Epithelial cell of proximal tubule (primary cell): ENCODE measurements at regions not wholly inside any gene's neighbourhood (a gene's known extent, or its start where the extent isn't known, plus 50 kb on each side); places are given as distances from the start of the nearest gene placed in this dataset.

ENCODE experiments used
- DNase-seq: peaks from one replicate; pipeline ENCODE4 v3.0.0-alpha.2; 2011; ENCODE audit warnings: low read depth
- H3K4me3 ChIP-seq: 2 replicates; pipeline ENCODE4 v1.5.1; 2011; ENCODE audit warnings: low read depth, mild to moderate bottlenecking, low read length
- TF ChIP-seq, protein P1 (sequence below): conservative IDR thresholded peaks from 2 replicates; pipeline ENCODE4 v1.5.1; 2012; ENCODE audit warnings: low read depth, mild to moderate bottlenecking, low read length

DNA sequence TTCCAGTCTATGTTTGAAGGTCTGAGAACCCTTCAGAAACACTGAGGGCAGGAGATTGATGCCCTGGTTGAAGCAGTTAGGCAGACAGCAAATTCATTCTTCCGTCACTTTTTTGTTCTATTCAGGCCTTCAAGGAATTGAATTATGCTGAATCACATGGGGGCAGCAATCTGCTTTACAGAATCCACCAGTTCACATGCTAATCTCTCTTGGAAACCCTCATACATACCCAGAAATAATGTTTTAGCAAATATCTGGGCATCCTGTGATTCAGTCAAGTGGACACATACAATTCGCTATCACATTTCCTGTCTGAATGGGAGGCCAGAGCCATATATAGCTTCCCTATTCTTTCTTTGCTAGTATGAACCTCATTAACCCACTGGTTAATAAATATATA lies 301.4 kb upstream of the CNTNAP5 start:
- TF ChIP-seq, protein P1, sequence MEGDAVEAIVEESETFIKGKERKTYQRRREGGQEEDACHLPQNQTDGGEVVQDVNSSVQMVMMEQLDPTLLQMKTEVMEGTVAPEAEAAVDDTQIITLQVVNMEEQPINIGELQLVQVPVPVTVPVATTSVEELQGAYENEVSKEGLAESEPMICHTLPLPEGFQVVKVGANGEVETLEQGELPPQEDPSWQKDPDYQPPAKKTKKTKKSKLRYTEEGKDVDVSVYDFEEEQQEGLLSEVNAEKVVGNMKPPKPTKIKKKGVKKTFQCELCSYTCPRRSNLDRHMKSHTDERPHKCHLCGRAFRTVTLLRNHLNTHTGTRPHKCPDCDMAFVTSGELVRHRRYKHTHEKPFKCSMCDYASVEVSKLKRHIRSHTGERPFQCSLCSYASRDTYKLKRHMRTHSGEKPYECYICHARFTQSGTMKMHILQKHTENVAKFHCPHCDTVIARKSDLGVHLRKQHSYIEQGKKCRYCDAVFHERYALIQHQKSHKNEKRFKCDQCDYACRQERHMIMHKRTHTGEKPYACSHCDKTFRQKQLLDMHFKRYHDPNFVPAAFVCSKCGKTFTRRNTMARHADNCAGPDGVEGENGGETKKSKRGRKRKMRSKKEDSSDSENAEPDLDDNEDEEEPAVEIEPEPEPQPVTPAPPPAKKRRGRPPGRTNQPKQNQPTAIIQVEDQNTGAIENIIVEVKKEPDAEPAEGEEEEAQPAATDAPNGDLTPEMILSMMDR, result no peak
- DNase-seq, result no peak
- H3K4me3 ChIP-seq, result no peak overlapping the region

DNA sequence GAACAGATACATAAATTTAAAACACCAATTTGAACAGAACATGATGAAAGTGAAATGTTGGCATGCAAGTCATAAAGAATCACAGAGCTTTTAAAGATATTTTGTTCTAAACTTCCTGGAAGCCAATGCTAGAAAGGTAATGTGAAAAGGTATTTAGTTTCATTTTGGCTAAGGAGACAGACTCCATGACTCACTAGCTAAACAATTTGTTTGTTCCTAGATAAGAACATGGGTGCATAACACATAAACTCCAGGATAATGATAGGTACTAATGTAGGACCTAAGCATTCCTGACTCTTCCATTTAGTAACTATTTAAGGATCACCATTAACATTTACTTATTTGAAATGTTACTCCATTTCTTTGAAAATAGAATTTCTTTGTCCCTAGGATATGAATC lies 292.5 kb upstream of the CNTNAP5 start:
- no peak overlapping the region for H3K4me3 ChIP-seq
- TF ChIP-seq, protein P1, result no peak
- DNase-seq, result no peak

DNA sequence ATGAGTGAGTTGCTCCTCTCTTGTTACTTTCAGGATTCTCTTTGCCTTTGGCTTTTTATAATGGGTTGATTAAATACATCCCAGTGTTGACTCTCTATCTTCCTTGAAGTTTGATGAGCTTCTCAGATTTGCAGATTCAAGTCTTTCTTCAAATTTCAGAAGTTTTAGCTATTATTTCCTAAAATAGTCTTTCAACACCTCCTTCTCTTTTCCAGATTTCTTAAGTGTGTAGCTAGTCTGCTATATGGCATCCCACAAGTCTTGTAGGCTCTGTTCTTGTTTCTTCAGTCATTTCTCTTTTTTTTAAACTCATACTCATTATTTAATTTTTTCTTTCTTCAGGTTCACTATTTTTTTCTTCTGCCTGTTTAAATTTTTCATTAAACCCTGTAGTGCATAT lies 287.7 kb upstream of the CNTNAP5 start:
- H3K4me3 ChIP-seq, result no peak overlapping the region
- no peak for DNase-seq
- TF ChIP-seq, protein P1, result no peak

DNA sequence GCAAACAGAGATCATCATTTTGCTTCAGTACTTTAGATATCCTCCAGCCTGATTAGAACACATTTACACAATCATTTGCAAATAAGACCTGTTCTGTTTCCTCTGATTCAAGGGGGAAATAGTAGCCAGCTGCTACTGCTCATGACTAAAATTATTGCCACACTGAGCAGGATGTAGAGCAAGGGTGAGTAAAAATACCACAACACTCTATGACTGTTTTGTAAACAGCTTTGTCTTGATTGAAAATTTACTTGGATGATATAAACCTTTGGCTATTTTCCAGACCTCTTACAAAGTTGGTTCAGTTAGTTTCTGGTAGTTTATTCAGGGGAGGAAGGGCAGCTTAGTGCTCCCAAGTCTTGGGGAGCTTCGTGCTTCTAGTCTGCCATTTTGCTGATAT lies 286.4 kb upstream of the CNTNAP5 start:
- TF ChIP-seq, protein P1, result no peak
- DNase-seq, result peak; percentile 66
- no peak overlapping the region for H3K4me3 ChIP-seq

DNA sequence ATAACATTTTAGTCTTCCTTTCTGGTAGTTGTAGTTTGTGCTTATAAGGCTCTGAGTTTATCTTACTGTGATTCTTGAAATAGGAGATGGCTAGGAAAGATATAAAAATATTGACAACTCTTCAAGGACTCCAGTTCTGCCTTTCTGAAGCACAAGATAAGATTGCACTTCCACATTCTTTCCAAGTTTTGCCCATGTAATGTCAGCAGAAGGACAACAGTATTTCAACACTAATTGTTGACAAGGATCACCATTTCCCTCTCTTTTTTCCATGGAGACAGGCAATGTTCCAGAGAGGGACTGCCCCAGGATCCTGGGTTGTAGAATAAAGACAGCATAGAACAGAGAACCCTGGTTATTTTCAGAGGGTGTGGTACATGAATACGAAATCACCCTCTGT lies 279.1 kb upstream of the CNTNAP5 start:
- TF ChIP-seq, protein P1, result no peak
- no peak overlapping the region for H3K4me3 ChIP-seq
- DNase-seq, result no peak

DNA sequence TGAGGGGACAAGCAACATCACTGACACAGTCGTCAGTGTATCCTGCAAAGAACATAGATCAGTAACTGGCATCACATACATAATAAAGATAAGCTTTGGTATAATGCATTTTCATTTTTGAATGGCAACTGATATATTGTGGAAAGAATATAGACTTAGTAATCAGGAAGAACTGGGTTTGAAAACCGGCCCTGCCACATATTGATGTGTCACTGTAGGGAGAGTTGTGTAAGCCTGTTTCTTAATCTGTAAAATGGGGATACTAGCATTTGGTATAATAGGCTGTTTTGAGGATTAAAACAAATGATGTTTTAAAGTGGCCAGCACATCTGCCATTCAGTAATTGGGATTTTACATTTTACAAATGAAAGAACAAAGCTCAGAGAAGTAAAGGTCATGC lies 277.8 kb upstream of the CNTNAP5 start:
- no peak for DNase-seq
- TF ChIP-seq, protein P1, result no peak
- no peak overlapping the region for H3K4me3 ChIP-seq

DNA sequence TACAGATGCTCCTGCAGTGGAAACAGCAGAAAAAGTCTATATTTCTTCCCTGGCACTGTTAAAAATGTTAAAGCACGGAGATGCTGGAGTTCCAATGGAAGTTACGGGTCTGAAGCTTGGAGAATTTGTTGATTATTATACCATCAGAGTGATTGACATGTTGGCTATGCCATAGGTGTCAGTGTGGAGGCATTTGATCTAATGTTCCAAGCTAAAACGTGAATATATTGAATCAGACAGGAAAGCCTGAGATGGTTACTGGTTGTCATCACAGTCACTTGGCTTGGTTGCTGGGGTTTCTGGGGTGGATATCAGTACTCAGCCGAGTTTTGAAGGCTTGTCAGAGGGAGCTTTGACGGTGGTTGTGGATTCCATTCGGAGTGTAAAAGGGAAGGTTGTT lies 262.9 kb upstream of the CNTNAP5 start:
- DNase-seq, result no peak
- TF ChIP-seq, protein P1, result no peak
- H3K4me3 ChIP-seq, result no peak overlapping the region
